ENCODE measurements at regions not wholly inside any gene's neighbourhood (a gene's known extent, or its start where the extent isn't known, plus 50 kb on each side); places are given as distances from the start of the nearest gene placed in this dataset.

DNA sequence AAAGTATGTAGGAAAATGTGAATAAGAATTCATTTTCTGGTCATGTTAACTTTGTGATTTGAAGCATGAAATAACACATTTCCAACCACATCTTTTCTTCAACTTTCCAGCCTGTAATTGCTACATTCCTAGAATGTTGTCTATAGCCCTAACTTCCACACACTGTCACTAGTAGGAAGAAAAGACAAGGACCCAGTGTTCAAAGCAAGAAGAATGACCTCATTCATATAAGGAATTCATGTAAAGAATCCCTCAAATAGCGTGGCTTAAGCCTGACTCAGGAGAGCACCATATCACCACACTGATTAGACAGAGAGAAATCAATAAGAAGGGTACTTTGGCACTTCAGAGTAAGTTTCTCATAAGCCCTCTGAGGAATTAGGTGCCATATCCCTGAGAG is 318.7 kb upstream of the CHRM2 start:
- Mint-ChIP-seq H3K9me3 (ENCODE audit: unreplicated experiment) (no peaks in the 10 kb centered on the region), H3K27ac (ENCODE audit: unreplicated experiment) (no peak overlapping the region), H3K27me3 (ENCODE audit: unreplicated experiment) (no peaks in the 10 kb centered on the region), H3K4me3 (ENCODE audit: unreplicated experiment) (no peak overlapping the region), H3K4me1 (ENCODE audit: unreplicated experiment) (no peaks in the 10 kb centered on the region), H3K36me3 (ENCODE audit: low read depth, unreplicated experiment) (no peaks in the 10 kb centered on the region)
- DNase-seq (ENCODE audit: low spot score) = no peak
- TF ChIP-seq CTCF (IDR thresholded peaks at IDR 0.05; ENCODE audit: unreplicated experiment) = no peak

DNA sequence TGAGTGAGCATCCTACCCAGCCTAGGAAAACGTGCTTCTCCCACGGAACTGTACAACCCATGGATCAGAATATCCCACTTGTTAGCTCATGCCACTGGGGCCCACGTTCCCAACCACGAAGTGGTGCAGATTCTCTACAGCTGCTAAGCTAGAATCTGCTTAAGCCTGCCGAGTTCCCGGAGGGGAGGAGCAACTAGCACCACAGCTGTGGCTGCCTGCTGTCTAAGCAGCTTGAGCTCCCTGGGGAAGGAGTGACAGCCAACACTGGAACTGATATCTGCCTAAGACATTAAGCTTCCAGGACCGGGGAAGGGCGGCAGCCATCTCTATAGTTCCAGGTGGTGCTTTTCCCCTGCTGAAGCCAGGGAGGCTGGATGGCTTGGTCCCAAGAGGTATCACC is 334.7 kb upstream of the CHRM2 start:
- no peak overlapping the region for H3K27ac Mint-ChIP-seq (ENCODE audit: unreplicated experiment)
- H3K4me1 Mint-ChIP-seq (ENCODE audit: unreplicated experiment) = no peaks in the 10 kb centered on the region
- H3K4me3 Mint-ChIP-seq (ENCODE audit: unreplicated experiment) = no peak overlapping the region
- H3K9me3 Mint-ChIP-seq (ENCODE audit: unreplicated experiment) = peaks cover 1% of the 10 kb centered on the region
- H3K36me3 Mint-ChIP-seq (ENCODE audit: low read depth, unreplicated experiment) = no peaks in the 10 kb centered on the region
- no peak for TF ChIP-seq CTCF (IDR thresholded peaks at IDR 0.05; ENCODE audit: unreplicated experiment)
- no peak for DNase-seq (ENCODE audit: low spot score)
- H3K27me3 Mint-ChIP-seq (ENCODE audit: unreplicated experiment) = peaks cover 1% of the 10 kb centered on the region

- no peaks in the 10 kb centered on the region for H3K4me1 Mint-ChIP-seq (ENCODE audit: unreplicated experiment)
- peaks cover 2% of the 10 kb centered on the region for H3K27me3 Mint-ChIP-seq (ENCODE audit: unreplicated experiment)
- DNase-seq (ENCODE audit: low spot score) = no peak
- H3K9me3 Mint-ChIP-seq (ENCODE audit: unreplicated experiment) = peaks cover 5% of the 10 kb centered on the region
- H3K36me3 Mint-ChIP-seq (ENCODE audit: low read depth, unreplicated experiment) = no peaks in the 10 kb centered on the region
- no peak overlapping the region for H3K4me3 Mint-ChIP-seq (ENCODE audit: unreplicated experiment)
- TF ChIP-seq CTCF (IDR thresholded peaks at IDR 0.05; ENCODE audit: unreplicated experiment) = no peak
- no peak overlapping the region for H3K27ac Mint-ChIP-seq (ENCODE audit: unreplicated experiment)
These were observed 337.6 kb upstream of the CHRM2 start for GRCh38 chr7:136530831-136531230.

GRCh38 chr7:136528329-136528728 is 340.1 kb upstream of the CHRM2 start:
- Mint-ChIP-seq H3K27ac (ENCODE audit: unreplicated experiment) (no peak overlapping the region), H3K4me1 (ENCODE audit: unreplicated experiment) (no peaks in the 10 kb centered on the region), H3K27me3 (ENCODE audit: unreplicated experiment) (peaks cover 2% of the 10 kb centered on the region), H3K36me3 (ENCODE audit: low read depth, unreplicated experiment) (no peaks in the 10 kb centered on the region), H3K4me3 (ENCODE audit: unreplicated experiment) (no peak overlapping the region), H3K9me3 (ENCODE audit: unreplicated experiment) (peaks cover 5% of the 10 kb centered on the region)
- TF ChIP-seq CTCF (IDR thresholded peaks at IDR 0.05; ENCODE audit: unreplicated experiment) = no peak
- no peak for DNase-seq (ENCODE audit: low spot score)

GRCh38 chr7:136527554-136527953 is 340.9 kb upstream of the CHRM2 start:
- Mint-ChIP-seq H3K9me3 (ENCODE audit: unreplicated experiment) (peaks cover 5% of the 10 kb centered on the region), H3K36me3 (ENCODE audit: low read depth, unreplicated experiment) (no peaks in the 10 kb centered on the region), H3K27me3 (ENCODE audit: unreplicated experiment) (peaks cover 1% of the 10 kb centered on the region), H3K4me1 (ENCODE audit: unreplicated experiment) (no peaks in the 10 kb centered on the region), H3K27ac (ENCODE audit: unreplicated experiment) (no peak overlapping the region), H3K4me3 (ENCODE audit: unreplicated experiment) (no peak overlapping the region)
- no peak for TF ChIP-seq CTCF (IDR thresholded peaks at IDR 0.05; ENCODE audit: unreplicated experiment)
- no peak for DNase-seq (ENCODE audit: low spot score)
